ENCODE measurements at regions not wholly inside any gene's neighbourhood (a gene's known extent, or its start where the extent isn't known, plus 50 kb on each side); places are given as distances from the start of the nearest gene placed in this dataset.

GRCh38 chr3:7867587-7867986, 634.0 kb upstream of the LMCD1 start:
- DNase-seq (ENCODE audit: low spot score): no peak
- Mint-ChIP-seq H3K4me3 (no peak overlapping the region), H3K36me3 (no peaks in the 10 kb centered on the region), H3K9me3 (peaks cover 2% of the 10 kb centered on the region), H3K4me1 (ENCODE audit: low read depth in 2 of 2) (no peaks in the 10 kb centered on the region), H3K27ac (no peak overlapping the region), H3K27me3 (no peaks in the 10 kb centered on the region)
- ATAC-seq: no peak

DNA sequence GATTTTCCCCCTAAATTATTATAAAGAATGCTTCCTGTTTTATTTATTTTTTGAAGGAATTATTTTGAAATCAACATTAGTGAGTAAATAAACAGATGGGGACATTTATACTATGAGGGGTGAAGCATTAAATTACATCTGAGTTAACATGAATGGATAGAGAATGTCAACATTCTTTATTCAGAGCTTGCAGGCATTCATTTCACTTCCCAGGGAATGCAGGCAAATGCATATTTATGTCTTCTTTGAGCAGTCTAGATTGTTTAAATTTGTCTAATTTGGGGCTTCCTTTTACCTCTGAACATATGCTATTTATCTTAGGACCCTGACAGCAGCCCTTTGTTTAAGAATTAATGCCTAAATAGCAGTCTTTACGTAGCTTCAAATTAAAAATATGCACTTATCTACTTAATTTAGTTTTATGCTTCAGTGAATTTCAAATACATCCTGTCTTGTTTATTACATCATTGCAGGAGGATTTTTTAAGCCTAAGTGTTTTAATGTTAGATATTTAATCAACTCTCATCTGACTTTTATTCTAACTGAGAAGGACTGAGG, 630.5 kb upstream of the LMCD1 start:
- peaks cover 11% of the 10 kb centered on the region for H3K9me3 Mint-ChIP-seq
- H3K27ac Mint-ChIP-seq: no peak overlapping the region
- H3K4me3 Mint-ChIP-seq: no peak overlapping the region
- H3K36me3 Mint-ChIP-seq: no peaks in the 10 kb centered on the region
- ATAC-seq (no peak), DNase-seq (ENCODE audit: low spot score) (no peak)
- no peaks in the 10 kb centered on the region for H3K4me1 Mint-ChIP-seq (ENCODE audit: low read depth in 2 of 2)
- no peaks in the 10 kb centered on the region for H3K27me3 Mint-ChIP-seq

DNA sequence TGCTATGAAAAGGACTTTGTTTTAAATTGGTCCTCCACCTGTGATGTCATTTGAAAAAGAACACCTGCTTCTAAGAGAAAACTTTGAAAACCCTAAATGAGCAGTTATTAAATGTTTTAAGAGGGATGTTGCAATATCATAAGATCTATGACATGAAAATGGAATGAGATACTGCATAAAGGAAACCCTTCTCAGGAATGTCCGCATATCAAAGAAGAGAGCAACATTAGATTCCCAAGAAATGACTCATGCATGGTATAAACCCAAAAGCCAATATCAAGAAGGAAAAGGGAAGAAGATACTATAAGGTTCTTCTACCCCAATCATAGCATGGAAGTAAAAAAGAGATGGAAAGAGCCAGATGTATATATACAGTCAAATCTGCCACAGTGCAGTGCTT, 627.5 kb upstream of the LMCD1 start:
- Mint-ChIP-seq H3K4me3 (no peak overlapping the region), H3K9me3 (peaks cover 11% of the 10 kb centered on the region), H3K27ac (no peak overlapping the region), H3K36me3 (no peaks in the 10 kb centered on the region), H3K4me1 (ENCODE audit: low read depth in 2 of 2) (peaks cover 8% of the 10 kb centered on the region in 2 donors), H3K27me3 (no peaks in the 10 kb centered on the region)
- ATAC-seq (no peak), DNase-seq (ENCODE audit: low spot score) (no peak)

DNA sequence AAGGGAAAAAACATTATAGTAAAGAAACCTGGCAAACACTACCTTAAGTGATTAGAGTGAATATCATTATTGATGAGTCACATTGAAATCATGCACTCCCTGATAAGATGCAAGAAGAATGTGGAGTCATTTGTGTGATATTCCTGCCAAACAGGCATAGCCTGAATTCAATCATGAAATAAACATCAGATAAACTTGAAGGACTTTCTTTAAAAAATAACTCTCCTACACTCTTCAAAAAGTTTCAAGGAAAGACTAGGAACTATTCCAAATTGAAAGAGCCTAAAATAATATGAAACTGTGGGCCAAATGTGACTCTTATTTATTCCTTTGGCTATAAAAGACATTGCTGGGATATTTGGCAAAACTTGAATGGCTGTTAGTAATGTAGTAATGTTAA, 625.7 kb upstream of the LMCD1 start:
- H3K4me1 Mint-ChIP-seq (ENCODE audit: low read depth in 2 of 2): peaks cover 8% of the 10 kb centered on the region in 2 donors
- ATAC-seq (no peak), DNase-seq (ENCODE audit: low spot score) (no peak)
- H3K27ac Mint-ChIP-seq: no peak overlapping the region
- H3K4me3 Mint-ChIP-seq: no peak overlapping the region
- H3K36me3 Mint-ChIP-seq: no peaks in the 10 kb centered on the region
- no peaks in the 10 kb centered on the region for H3K27me3 Mint-ChIP-seq
- H3K9me3 Mint-ChIP-seq: peaks cover 13% of the 10 kb centered on the region

DNA sequence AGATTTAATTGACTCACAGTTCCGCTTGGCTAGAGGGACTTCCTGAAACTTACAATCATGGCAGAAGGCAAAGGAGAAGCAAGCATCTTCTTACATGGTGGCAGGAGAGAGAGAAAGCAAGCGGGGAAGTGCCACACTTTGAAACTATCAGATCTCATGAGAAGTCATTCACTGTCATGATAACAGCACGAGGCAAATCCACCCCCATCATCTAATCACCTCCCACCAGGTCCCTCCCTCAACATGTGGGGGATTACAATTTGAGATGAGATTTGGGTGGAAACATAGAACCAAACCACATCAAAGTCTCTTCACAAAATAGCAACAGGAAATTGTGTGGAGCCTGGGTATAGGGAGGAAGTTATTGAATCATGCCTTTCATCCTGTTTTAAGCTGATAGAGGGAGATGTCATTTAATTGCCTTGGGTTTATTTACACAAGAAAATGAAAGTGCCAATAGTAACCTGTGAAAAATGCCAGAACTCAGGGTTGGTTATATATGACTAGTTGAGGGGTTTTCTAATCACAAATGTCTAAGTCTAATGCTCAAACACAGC, 624.8 kb upstream of the LMCD1 start:
- ATAC-seq: peak in 1 of 2 donors; percentile 36
- H3K27me3 Mint-ChIP-seq: no peaks in the 10 kb centered on the region
- H3K4me1 Mint-ChIP-seq (ENCODE audit: low read depth in 2 of 2): peaks cover 8% of the 10 kb centered on the region in 2 donors
- peak overlapping the region; percentile 52 for H3K4me3 Mint-ChIP-seq
- H3K27ac Mint-ChIP-seq: no peak overlapping the region
- DNase-seq (ENCODE audit: low spot score): no peak
- no peaks in the 10 kb centered on the region for H3K36me3 Mint-ChIP-seq
- H3K9me3 Mint-ChIP-seq: peaks cover 13% of the 10 kb centered on the region

DNA sequence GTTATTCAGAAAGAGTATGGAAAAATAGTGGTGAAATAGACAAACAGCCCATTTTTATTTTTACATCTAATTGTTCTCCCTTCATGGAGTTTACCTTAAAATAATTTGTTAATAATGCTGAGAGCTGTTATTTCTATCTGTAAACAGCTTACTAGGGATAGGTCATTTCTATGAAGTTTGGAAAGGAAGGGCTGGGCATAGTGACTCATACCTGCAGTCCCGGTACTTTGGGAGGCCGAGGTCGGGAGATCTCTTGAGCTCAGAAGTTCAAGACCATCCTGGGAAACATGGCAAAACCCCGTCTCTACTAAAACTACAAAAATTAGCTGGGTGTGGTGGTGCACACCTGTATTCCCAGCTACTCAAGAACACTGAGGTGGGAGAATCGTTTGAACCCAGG, 624.3 kb upstream of the LMCD1 start:
- Mint-ChIP-seq H3K4me3 (no peak overlapping the region), H3K9me3 (peaks cover 13% of the 10 kb centered on the region), H3K27me3 (no peaks in the 10 kb centered on the region), H3K27ac (no peak overlapping the region), H3K4me1 (ENCODE audit: low read depth in 2 of 2) (peaks cover 8% of the 10 kb centered on the region in 2 donors), H3K36me3 (no peaks in the 10 kb centered on the region)
- DNase-seq (ENCODE audit: low spot score) (no peak), ATAC-seq (no peak)

- Mint-ChIP-seq H3K4me3 (no peak overlapping the region), H3K27me3 (no peaks in the 10 kb centered on the region), H3K9me3 (peaks cover 8% of the 10 kb centered on the region), H3K4me1 (ENCODE audit: low read depth in 2 of 2) (peaks cover 8% of the 10 kb centered on the region in 2 donors), H3K36me3 (no peaks in the 10 kb centered on the region), H3K27ac (no peak overlapping the region)
- DNase-seq (ENCODE audit: low spot score) (no peak), ATAC-seq (no peak)
Measured at GRCh38 chr3:7879572-7879971, 622.1 kb upstream of the LMCD1 start.

DNA sequence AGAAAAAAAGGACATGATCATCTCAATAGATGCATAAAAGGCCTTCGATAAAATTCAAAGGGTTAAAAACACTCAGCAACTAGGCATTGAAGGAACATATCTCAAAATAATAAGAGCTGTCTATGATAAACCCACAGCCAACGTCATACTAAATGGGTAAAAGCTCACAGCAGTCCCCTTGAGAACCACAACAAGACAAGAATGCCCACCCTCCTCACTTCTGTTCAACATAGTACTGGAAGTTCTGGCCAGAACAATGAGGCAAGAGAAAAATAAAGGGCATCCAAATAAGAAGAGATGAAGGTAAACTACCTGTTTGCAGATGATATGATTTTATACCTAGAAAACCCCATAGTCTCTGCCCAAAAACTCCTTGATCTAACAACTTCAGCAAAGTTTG, 619.7 kb upstream of the LMCD1 start:
- H3K4me1 Mint-ChIP-seq (ENCODE audit: low read depth in 2 of 2): peaks cover 2% of the 10 kb centered on the region in 2 donors
- ATAC-seq (no peak), DNase-seq (ENCODE audit: low spot score) (no peak)
- H3K27ac Mint-ChIP-seq: no peak overlapping the region
- H3K4me3 Mint-ChIP-seq: no peak overlapping the region
- H3K36me3 Mint-ChIP-seq: peaks cover 4% of the 10 kb centered on the region
- no peaks in the 10 kb centered on the region for H3K27me3 Mint-ChIP-seq
- H3K9me3 Mint-ChIP-seq: peaks cover 13% of the 10 kb centered on the region

DNA sequence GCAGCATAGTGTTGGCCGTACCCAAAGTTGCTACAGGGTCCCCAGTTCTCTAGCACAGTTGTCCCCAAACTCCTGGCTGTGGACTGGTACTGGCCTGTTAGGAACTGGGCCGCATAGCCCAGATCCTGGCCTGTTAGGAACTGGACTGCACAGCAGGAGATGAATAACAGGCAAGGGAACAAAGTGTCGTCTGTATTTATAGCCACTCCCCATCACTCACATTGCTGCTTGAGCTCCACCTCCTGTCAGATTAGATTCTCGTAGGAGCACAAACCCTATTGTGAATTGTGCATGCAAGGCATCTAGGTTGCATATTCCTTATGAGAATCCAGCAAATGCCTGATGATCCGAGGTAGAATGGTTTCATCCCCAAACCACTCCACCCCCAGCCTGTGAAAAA, 604.0 kb upstream of the LMCD1 start:
- Mint-ChIP-seq H3K27ac (no peak overlapping the region), H3K27me3 (no peaks in the 10 kb centered on the region), H3K4me3 (no peak overlapping the region), H3K9me3 (peaks cover 7% of the 10 kb centered on the region), H3K4me1 (ENCODE audit: low read depth in 2 of 2) (no peaks in the 10 kb centered on the region), H3K36me3 (no peaks in the 10 kb centered on the region)
- no peak for ATAC-seq
- no peak for DNase-seq (ENCODE audit: low spot score)

DNA sequence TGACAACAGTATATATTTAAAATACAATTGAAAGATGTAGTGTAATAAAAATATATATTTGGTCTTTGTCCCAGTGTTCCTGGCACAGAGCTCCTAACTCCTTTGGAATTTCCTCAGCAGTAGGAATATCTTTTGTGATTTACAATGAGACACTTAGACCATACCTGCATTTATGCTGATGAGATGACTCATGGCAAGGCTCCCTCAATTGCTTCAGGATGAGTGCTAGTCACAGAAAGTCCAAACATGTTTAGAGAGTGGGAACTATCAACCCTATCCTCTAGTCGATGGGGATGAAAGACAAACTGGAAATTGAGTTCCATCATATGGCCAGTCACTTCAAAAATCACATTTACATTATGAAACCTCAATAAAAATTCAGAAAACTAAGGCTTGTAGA, 588.3 kb upstream of the LMCD1 start:
- ATAC-seq: no peak
- no peaks in the 10 kb centered on the region for H3K27me3 Mint-ChIP-seq

DNA sequence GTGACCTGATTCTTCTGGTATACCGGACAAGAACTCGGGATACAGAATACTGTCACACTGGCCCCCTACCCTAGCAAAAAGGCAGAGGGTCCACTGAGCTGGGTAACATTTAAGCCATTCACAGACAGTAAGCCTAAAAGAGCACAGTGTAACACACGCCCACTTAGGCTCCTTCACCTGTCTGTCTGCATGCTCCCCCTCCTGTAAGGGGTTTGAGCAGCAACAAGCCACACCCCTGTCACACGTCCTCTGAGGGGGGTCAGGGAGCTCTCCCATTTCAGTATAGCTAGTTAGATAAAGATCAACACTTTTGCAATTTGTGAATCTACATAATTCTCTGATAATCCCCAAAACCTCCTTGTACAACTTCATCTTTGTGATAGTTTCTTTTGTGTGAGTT, 586.3 kb upstream of the LMCD1 start:
- Mint-ChIP-seq H3K36me3 (no peaks in the 10 kb centered on the region), H3K4me3 (no peak overlapping the region), H3K27ac (no peak overlapping the region), H3K27me3 (no peaks in the 10 kb centered on the region), H3K9me3 (peaks cover 2% of the 10 kb centered on the region), H3K4me1 (ENCODE audit: low read depth in 2 of 2) (no peaks in the 10 kb centered on the region)
- ATAC-seq: no peak
- DNase-seq (ENCODE audit: low spot score): no peak

More for the DNA sequence above, 588.3 kb upstream of the LMCD1 start:
- H3K36me3 Mint-ChIP-seq: no peaks in the 10 kb centered on the region
- DNase-seq (ENCODE audit: low spot score): no peak
- no peak overlapping the region for H3K27ac Mint-ChIP-seq
- H3K9me3 Mint-ChIP-seq: peaks cover 2% of the 10 kb centered on the region
- H3K4me1 Mint-ChIP-seq (ENCODE audit: low read depth in 2 of 2): no peaks in the 10 kb centered on the region
- no peak overlapping the region for H3K4me3 Mint-ChIP-seq

DNA sequence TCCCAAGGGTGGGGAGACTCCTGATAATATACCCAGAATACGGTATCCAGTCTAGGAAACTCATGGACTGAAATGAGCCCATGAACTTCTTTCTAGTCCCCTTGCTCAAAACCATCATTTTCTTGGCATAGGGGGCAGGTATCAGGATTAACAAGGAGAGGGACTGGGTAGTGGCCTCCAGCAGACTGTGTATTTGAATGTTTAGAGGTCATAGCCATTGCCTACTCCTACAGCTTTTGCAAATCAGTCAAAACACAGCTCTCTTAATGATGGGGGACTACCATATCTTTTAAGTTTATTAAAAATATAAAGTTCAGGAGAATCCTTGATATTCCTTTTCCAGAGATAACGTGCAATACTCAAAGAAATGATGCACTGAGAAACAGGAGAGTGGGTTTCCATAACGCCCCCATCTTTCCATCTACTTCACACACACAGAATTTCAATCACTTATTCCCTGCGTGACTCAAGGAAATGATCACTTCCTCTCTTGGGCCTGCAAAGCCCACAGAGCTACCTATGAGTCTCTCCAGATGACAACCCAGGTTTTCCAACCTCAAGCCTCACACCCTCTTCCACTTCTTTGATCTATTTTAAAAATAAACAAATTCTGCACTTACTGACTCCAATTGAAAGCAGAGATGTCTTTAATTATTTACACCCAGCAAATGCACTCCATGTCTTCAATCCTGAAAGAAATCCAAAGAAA, 584.0 kb upstream of the LMCD1 start:
- Mint-ChIP-seq H3K4me3 (no peak overlapping the region), H3K4me1 (ENCODE audit: low read depth in 2 of 2) (no peaks in the 10 kb centered on the region), H3K36me3 (no peaks in the 10 kb centered on the region), H3K27me3 (no peaks in the 10 kb centered on the region), H3K9me3 (peaks cover 2% of the 10 kb centered on the region), H3K27ac (no peak overlapping the region)
- no peak for ATAC-seq
- no peak for DNase-seq (ENCODE audit: low spot score)

DNA sequence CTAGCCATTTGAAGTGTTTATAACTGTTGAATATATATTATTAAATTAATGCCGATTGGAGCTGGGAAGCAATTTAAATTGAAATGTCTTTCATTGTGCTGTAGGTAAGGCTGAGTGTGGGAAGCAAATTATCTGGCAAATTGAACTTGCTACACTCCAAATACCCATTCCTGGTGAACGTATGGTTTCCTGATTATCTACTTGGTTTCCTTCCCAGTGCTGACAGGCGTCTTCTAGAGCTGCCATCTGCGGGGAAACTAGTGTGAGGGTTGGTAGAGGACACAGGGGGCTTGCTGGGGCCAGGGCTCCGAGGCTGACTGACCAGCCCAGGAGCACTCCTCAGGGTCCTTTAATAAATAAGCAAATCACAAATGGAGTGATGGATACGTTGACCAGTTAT, 581.4 kb upstream of the LMCD1 start:
- ATAC-seq (no peak), DNase-seq (ENCODE audit: low spot score) (no peak)
- Mint-ChIP-seq H3K36me3 (no peaks in the 10 kb centered on the region), H3K27me3 (peaks cover 0 to 2% of the 10 kb centered on the region in 2 donors), H3K4me1 (ENCODE audit: low read depth in 2 of 2) (no peaks in the 10 kb centered on the region), H3K4me3 (no peak overlapping the region), H3K9me3 (peaks cover 6% of the 10 kb centered on the region), H3K27ac (no peak overlapping the region)

GRCh38 chr3:7924228-7924627, 577.4 kb upstream of the LMCD1 start:
- Mint-ChIP-seq H3K4me3 (no peak overlapping the region), H3K9me3 (peaks cover 7% of the 10 kb centered on the region), H3K27me3 (peaks cover 0 to 7% of the 10 kb centered on the region in 2 donors), H3K36me3 (no peaks in the 10 kb centered on the region), H3K27ac (no peak overlapping the region), H3K4me1 (ENCODE audit: low read depth in 2 of 2) (no peaks in the 10 kb centered on the region)
- ATAC-seq (no peak), DNase-seq (ENCODE audit: low spot score) (no peak)

All from natural killer cell treated with Interleukin-12 subunit alpha and Interleukin-12 subunit beta and Interleukin-15 and Interleukin-18, amount 100 ng/mL, for 72 hours (primary cell).